ENCODE measurements at regions not wholly inside any gene's neighbourhood (a gene's known extent, or its start where the extent isn't known, plus 50 kb on each side); places are given as distances from the start of the nearest gene placed in this dataset.

DNA sequence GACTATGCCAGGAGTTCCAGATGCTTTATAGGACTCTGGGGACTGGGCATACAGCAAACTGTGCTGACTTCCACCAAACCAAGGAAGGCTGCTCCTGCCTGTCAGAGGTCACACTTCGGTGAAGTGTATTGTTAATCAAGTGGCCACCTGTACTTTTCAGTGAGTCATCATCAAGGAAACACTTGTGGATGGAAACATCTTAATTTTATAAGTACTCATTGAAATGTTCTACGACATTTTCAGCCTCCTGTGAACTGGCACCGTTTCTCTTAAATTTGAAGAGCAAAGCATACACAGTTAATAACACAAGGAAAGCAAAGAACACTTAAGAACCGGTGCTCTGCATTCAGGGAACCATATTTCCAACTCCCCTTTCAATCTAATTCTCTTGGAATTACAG, 801.7 kb upstream of the DPPA4 start:
- Histone ChIP-seq H3K4me3 (ENCODE audit: low read length) (no peak overlapping the region), H3K4me1 (ENCODE audit: control insufficient read depth, insufficient read depth, low read length) (no peaks in the 10 kb centered on the region), H3K9me3 (ENCODE audit: control insufficient read depth, low read length) (peaks cover 5% of the 10 kb centered on the region), H3K27me3 (ENCODE audit: control insufficient read depth, insufficient read depth, low read length, poor library complexity, severe bottlenecking) (no peaks in the 10 kb centered on the region), H3K27ac (ENCODE audit: low read depth, low read length) (no peak overlapping the region), H3K36me3 (ENCODE audit: control insufficient read depth, insufficient read depth, low read length) (no peaks in the 10 kb centered on the region), H3K9ac (ENCODE audit: extremely low read depth, low read length, poor library complexity, severe bottlenecking) (no peak overlapping the region)
- Mint-ChIP-seq H3K27ac (no peak overlapping the region), H3K27me3 (ENCODE audit: insufficient read depth) (peaks cover 2% of the 10 kb centered on the region), H3K9me3 (no peaks in the 10 kb centered on the region), H3K4me3 (no peak overlapping the region), H3K4me1 (no peaks in the 10 kb centered on the region), H3K36me3 (ENCODE audit: low read depth) (no peaks in the 10 kb centered on the region)
- TF ChIP-seq, protein P1, sequence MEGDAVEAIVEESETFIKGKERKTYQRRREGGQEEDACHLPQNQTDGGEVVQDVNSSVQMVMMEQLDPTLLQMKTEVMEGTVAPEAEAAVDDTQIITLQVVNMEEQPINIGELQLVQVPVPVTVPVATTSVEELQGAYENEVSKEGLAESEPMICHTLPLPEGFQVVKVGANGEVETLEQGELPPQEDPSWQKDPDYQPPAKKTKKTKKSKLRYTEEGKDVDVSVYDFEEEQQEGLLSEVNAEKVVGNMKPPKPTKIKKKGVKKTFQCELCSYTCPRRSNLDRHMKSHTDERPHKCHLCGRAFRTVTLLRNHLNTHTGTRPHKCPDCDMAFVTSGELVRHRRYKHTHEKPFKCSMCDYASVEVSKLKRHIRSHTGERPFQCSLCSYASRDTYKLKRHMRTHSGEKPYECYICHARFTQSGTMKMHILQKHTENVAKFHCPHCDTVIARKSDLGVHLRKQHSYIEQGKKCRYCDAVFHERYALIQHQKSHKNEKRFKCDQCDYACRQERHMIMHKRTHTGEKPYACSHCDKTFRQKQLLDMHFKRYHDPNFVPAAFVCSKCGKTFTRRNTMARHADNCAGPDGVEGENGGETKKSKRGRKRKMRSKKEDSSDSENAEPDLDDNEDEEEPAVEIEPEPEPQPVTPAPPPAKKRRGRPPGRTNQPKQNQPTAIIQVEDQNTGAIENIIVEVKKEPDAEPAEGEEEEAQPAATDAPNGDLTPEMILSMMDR (conservative IDR thresholded peaks at IDR 0.05): no peak
- WGBS, 2 experiments (ENCODE audit: insufficient coverage in 1 of 2, insufficient read length in 1 of 2): 87 to 90% methylated on average over 2 to 4 of the region's 4 CpGs
- DNase-seq: no peak

GRCh38 chr3:110139821-110140220, 802.5 kb upstream of the DPPA4 start:
- Histone ChIP-seq H3K9ac (ENCODE audit: extremely low read depth, low read length, poor library complexity, severe bottlenecking) (no peak overlapping the region), H3K27me3 (ENCODE audit: control insufficient read depth, insufficient read depth, low read length, poor library complexity, severe bottlenecking) (no peaks in the 10 kb centered on the region), H3K4me3 (ENCODE audit: low read length) (no peak overlapping the region), H3K4me1 (ENCODE audit: control insufficient read depth, insufficient read depth, low read length) (no peaks in the 10 kb centered on the region), H3K27ac (ENCODE audit: low read depth, low read length) (no peak overlapping the region), H3K36me3 (ENCODE audit: control insufficient read depth, insufficient read depth, low read length) (no peaks in the 10 kb centered on the region), H3K9me3 (ENCODE audit: control insufficient read depth, low read length) (peaks cover 5% of the 10 kb centered on the region)
- H3K9me3 Mint-ChIP-seq: no peaks in the 10 kb centered on the region
- H3K4me3 Mint-ChIP-seq: no peak overlapping the region
- H3K27me3 Mint-ChIP-seq (ENCODE audit: insufficient read depth): no peaks in the 10 kb centered on the region
- TF ChIP-seq, protein P1 (conservative IDR thresholded peaks at IDR 0.05): no peak
- H3K27ac Mint-ChIP-seq: no peak overlapping the region
- DNase-seq: no peak
- H3K36me3 Mint-ChIP-seq (ENCODE audit: low read depth): no peaks in the 10 kb centered on the region
- H3K4me1 Mint-ChIP-seq: no peaks in the 10 kb centered on the region
- 80 to 99% methylated on average over 1 to 2 of the region's 2 CpGs for WGBS, 2 experiments (ENCODE audit: insufficient coverage in 1 of 2, insufficient read length in 1 of 2)

DNA sequence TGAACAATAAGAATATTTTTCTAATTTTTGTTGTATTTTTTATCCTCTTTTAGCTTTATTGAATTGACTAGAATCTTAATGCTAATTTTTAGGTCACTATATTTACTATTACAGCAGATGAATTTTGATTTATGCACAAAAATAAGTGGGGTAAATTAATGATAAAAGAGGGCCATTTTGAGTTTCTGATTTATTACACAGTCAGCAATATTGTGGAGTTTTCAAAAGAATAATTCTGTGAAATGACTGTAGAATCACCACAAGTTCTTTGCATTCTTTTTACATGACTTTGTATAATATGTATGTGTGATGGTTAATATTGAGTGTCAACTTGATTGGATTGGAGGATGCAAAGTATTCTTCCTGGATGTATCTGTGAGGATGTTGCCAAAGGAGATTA, 812.4 kb upstream of the DPPA4 start:
- Histone ChIP-seq H3K9me3 (ENCODE audit: control insufficient read depth, low read length) (no peaks in the 10 kb centered on the region), H3K4me3 (ENCODE audit: low read length) (no peak overlapping the region), H3K36me3 (ENCODE audit: control insufficient read depth, insufficient read depth, low read length) (no peaks in the 10 kb centered on the region), H3K27ac (ENCODE audit: low read depth, low read length) (no peak overlapping the region), H3K4me1 (ENCODE audit: control insufficient read depth, insufficient read depth, low read length) (no peaks in the 10 kb centered on the region), H3K9ac (ENCODE audit: extremely low read depth, low read length, poor library complexity, severe bottlenecking) (no peak overlapping the region), H3K27me3 (ENCODE audit: control insufficient read depth, insufficient read depth, low read length, poor library complexity, severe bottlenecking) (no peaks in the 10 kb centered on the region)
- no peak for DNase-seq
- no peaks in the 10 kb centered on the region for H3K4me1 Mint-ChIP-seq
- no peaks in the 10 kb centered on the region for H3K9me3 Mint-ChIP-seq
- no peak overlapping the region for H3K27ac Mint-ChIP-seq
- no peaks in the 10 kb centered on the region for H3K36me3 Mint-ChIP-seq (ENCODE audit: low read depth)
- TF ChIP-seq, protein P1 (conservative IDR thresholded peaks at IDR 0.05): no peak
- H3K4me3 Mint-ChIP-seq: no peak overlapping the region
- no peaks in the 10 kb centered on the region for H3K27me3 Mint-ChIP-seq (ENCODE audit: insufficient read depth)

All from endodermal cell (in vitro differentiated cells).